CD4-positive, alpha-beta T cell (primary cell): ENCODE measurements at regions not wholly inside any gene's neighbourhood (a gene's known extent, or its start where the extent isn't known, plus 50 kb on each side); places are given as distances from the start of the nearest gene placed in this dataset.

Experiments used
- ATAC-seq: fragments of 200-7000 bp; cut with Tn5 transposase; one replicate; pipeline ENCODE4 v1.10.0; 2022; ENCODE audit warnings: mild to moderate bottlenecking; ENCODE audit not compliant: poor library complexity
- CTCF ChIA-PET: fragments of 350-600 bp; sonication (Branson Sonifier 250); formaldehyde crosslinking; loops from one replicate; lab custom pipeline; 2021; ENCODE audit warnings: antibody characterized with exemption, inconsistent platforms; lab: Charles Lee
- POLR2A ChIA-PET: fragments of 350-600 bp; sonication (Branson Sonifier 250); formaldehyde crosslinking; loops from one replicate; lab custom pipeline; 2021; ENCODE audit warnings: antibody characterized with exemption, inconsistent platforms; lab: Charles Lee
- DNase-seq, 14 experiments: peaks; one replicate each; pipeline ENCODE4 v3.0.0-alpha.2; 2013 to 2020; ENCODE audit warnings: mixed read lengths in 2 of 14
- H3K27ac ChIP-seq, 2 donors: one replicate each; pipeline versions ENCODE4 v1.5.1 to v1.7.0; 2013; ENCODE audit warnings: low read length in 2 of 2, low read depth in 1 of 2, mild to moderate bottlenecking in 1 of 2
- H3K27me3 ChIP-seq, 2 experiments: 1 replicate in 1 of 2; 2 replicates in 1 of 2; pipeline versions ENCODE4 v1.6.1 to v1.7.0; 2013; ENCODE audit warnings: low read length in 2 of 2, control low read depth in 1 of 2, mild to moderate bottlenecking in 1 of 2, moderate library complexity in 1 of 2; ENCODE audit not compliant: insufficient read depth in 2 of 2, control insufficient read depth in 1 of 2
- H3K36me3 ChIP-seq: one replicate; pipeline ENCODE4 v1.6.1; 2013; ENCODE audit warnings: low read length, control low read depth; ENCODE audit not compliant: insufficient read depth
- H3K4me1 ChIP-seq: one replicate; pipeline ENCODE4 v1.6.1; 2013; ENCODE audit warnings: low read length, control low read depth; ENCODE audit not compliant: insufficient read depth
- H3K4me3 ChIP-seq: one replicate; pipeline ENCODE4 v1.5.1; 2013; ENCODE audit warnings: mild to moderate bottlenecking, low read length, moderate library complexity
- H3K9me3 ChIP-seq, 2 experiments: 1 replicate in 1 of 2; 2 replicates in 1 of 2; pipeline versions ENCODE4 v1.6.1 to v1.7.0; 2013; ENCODE audit warnings: low read length in 2 of 2, mild to moderate bottlenecking in 2 of 2, control low read depth in 1 of 2, moderate library complexity in 1 of 2; ENCODE audit not compliant: control insufficient read depth in 1 of 2, insufficient read depth in 1 of 2
- H3K27ac Mint-ChIP-seq: one replicate; pipeline ENCODE4 v1.8.0; 2020; ENCODE audit warnings: mixed read lengths
- H3K27me3 Mint-ChIP-seq: one replicate; pipeline ENCODE4 v1.8.0; 2021; ENCODE audit warnings: mixed read lengths
- H3K36me3 Mint-ChIP-seq: one replicate; pipeline ENCODE4 v1.8.0; 2021; ENCODE audit warnings: low read depth, mixed read lengths
- H3K4me1 Mint-ChIP-seq: one replicate; pipeline ENCODE4 v1.8.0; 2021; ENCODE audit warnings: low read depth, mixed read lengths
- H3K4me3 Mint-ChIP-seq: one replicate; pipeline ENCODE4 v1.8.0; 2020; ENCODE audit warnings: mild to moderate bottlenecking, mixed read lengths
- H3K9me3 Mint-ChIP-seq: one replicate; pipeline ENCODE4 v1.8.0; 2020; ENCODE audit warnings: mixed read lengths
- intact Hi-C, 2 experiments: fragments of 100-400 bp; cut with DNase I in 1 of 2; cut with micrococcal nuclease in 1 of 2; formaldehyde crosslinking; loops; one replicate each; pipeline versions ENCODE4 v1.15.1 to v1.9.0; 2023 to 2025; cut with DNase I, micrococcal nuclease
- TF ChIP-seq, protein P1 (sequence below): fragments of 200-600 bp; IDR thresholded peaks from one replicate; pipeline ENCODE4 v1.8.0; 2022; ENCODE audit warnings: antibody characterized with exemption, mild to moderate bottlenecking

DNA sequence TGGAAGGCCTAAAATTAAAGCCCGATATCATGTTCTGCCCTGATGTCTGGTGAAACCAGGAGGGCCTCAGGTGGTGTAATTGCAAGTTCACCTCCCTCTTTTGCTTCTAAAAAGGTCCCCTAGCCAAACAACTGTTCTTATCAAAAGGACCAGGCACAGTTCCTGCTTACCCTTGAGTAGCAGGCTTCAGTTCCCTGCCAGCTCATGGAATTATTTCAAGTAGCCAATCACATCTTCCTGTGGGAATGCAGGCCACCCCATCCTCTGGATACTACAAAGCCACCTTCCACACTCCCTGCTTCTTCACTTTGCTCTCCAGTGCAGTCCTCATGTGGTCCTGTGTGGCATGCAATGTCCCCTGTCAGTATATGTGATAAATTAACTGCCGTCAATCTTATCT lies 97.7 kb upstream of the GALNT17 start:
- peaks cover 0 to 14% of the 10 kb centered on the region in 2 experiments for H3K9me3 ChIP-seq
- H3K27me3 ChIP-seq: no peaks in the 10 kb centered on the region
- POLR2A ChIA-PET: no interaction called here
- H3K4me1 Mint-ChIP-seq: no peaks in the 10 kb centered on the region
- CTCF ChIA-PET: no interaction called here
- no peak overlapping the region for H3K4me3 ChIP-seq
- no peaks in the 10 kb centered on the region for H3K27me3 Mint-ChIP-seq
- TF ChIP-seq, protein P1, sequence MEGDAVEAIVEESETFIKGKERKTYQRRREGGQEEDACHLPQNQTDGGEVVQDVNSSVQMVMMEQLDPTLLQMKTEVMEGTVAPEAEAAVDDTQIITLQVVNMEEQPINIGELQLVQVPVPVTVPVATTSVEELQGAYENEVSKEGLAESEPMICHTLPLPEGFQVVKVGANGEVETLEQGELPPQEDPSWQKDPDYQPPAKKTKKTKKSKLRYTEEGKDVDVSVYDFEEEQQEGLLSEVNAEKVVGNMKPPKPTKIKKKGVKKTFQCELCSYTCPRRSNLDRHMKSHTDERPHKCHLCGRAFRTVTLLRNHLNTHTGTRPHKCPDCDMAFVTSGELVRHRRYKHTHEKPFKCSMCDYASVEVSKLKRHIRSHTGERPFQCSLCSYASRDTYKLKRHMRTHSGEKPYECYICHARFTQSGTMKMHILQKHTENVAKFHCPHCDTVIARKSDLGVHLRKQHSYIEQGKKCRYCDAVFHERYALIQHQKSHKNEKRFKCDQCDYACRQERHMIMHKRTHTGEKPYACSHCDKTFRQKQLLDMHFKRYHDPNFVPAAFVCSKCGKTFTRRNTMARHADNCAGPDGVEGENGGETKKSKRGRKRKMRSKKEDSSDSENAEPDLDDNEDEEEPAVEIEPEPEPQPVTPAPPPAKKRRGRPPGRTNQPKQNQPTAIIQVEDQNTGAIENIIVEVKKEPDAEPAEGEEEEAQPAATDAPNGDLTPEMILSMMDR: no peak
- H3K27ac Mint-ChIP-seq: no peak overlapping the region
- no peak overlapping the region for H3K4me3 Mint-ChIP-seq
- H3K36me3 ChIP-seq: no peaks in the 10 kb centered on the region
- DNase-seq (no peak), ATAC-seq (no peak)
- intact Hi-C loops: no loop called here
- no peaks in the 10 kb centered on the region for H3K36me3 Mint-ChIP-seq
- no peak overlapping the region for H3K27ac ChIP-seq
- no peaks in the 10 kb centered on the region for H3K4me1 ChIP-seq
- peaks cover 6% of the 10 kb centered on the region for H3K9me3 Mint-ChIP-seq

DNA sequence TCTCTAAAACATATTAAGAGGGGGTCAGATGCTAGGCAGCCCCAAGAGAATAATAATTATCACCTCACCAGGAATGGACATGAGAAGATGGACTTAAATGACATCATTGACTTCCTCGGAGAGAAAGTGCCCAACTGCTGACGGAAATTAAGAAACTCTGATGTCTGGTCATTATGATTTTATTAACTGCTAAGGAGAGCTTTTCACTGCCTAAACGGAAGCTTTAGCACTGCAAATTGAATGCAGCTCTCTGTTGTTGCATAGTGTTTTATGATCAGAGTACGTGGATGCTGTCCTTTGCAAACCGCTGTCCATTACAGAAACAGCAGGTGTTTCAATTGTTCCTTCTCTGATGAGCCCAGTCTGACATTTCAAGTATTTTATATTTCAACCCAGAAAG lies 89.4 kb upstream of the GALNT17 start:
- CTCF ChIA-PET: no interaction called here
- H3K9me3 Mint-ChIP-seq: peaks cover 7% of the 10 kb centered on the region
- TF ChIP-seq, protein P1: no peak
- peaks cover 0 to 12% of the 10 kb centered on the region in 2 experiments for H3K9me3 ChIP-seq
- H3K27me3 ChIP-seq: no peaks in the 10 kb centered on the region
- POLR2A ChIA-PET: no interaction called here
- no peak overlapping the region for H3K4me3 ChIP-seq
- H3K27ac Mint-ChIP-seq: no peak overlapping the region
- no peaks in the 10 kb centered on the region for H3K4me1 ChIP-seq
- ATAC-seq: no peak
- H3K27me3 Mint-ChIP-seq: no peaks in the 10 kb centered on the region
- no peaks in the 10 kb centered on the region for H3K36me3 Mint-ChIP-seq
- no peak overlapping the region for H3K27ac ChIP-seq
- H3K36me3 ChIP-seq: no peaks in the 10 kb centered on the region
- no peaks in the 10 kb centered on the region for H3K4me1 Mint-ChIP-seq
- DNase-seq: no peak
- no peak overlapping the region for H3K4me3 Mint-ChIP-seq
- intact Hi-C loops: no loop called here

DNA sequence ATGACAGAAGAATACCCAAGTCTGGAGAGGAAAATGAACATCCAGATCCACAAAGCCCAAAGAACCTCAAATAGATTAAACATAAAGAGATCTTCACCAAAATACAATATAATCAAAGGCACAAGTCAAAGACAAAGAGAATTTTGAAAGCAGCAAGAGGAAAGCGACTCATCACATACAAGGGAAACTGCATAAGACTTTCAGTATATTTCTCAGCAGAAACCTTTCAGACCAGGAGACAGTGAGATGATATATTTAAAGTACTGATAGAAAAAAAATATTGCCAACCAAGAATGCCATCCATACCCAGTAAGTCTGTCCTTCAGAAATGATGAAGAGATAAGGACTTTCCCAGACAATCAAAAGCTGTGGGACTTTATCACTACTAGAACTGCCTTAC lies 81.5 kb upstream of the GALNT17 start:
- H3K36me3 ChIP-seq: no peaks in the 10 kb centered on the region
- Mint-ChIP-seq H3K36me3 (no peaks in the 10 kb centered on the region), H3K9me3 (peaks cover 18% of the 10 kb centered on the region), H3K4me1 (no peaks in the 10 kb centered on the region), H3K27me3 (no peaks in the 10 kb centered on the region), H3K4me3 (no peak overlapping the region), H3K27ac (no peak overlapping the region)
- H3K4me1 ChIP-seq: no peaks in the 10 kb centered on the region
- intact Hi-C loops: no loop called here
- TF ChIP-seq, protein P1: no peak
- ATAC-seq: no peak
- no peak overlapping the region for H3K27ac ChIP-seq
- POLR2A ChIA-PET: no interaction called here
- no peaks in the 10 kb centered on the region for H3K27me3 ChIP-seq
- DNase-seq: no peak
- CTCF ChIA-PET: no interaction called here
- peaks cover 16 to 17% of the 10 kb centered on the region in 2 experiments for H3K9me3 ChIP-seq
- no peak overlapping the region for H3K4me3 ChIP-seq
